C4-2B (cell line): ENCODE measurements at regions not wholly inside any gene's neighbourhood (a gene's known extent, or its start where the extent isn't known, plus 50 kb on each side); places are given as distances from the start of the nearest gene placed in this dataset.

Source experiments
- H3K27ac ChIP-seq: fragments of 450-650 bp; 2 replicates; pipeline ENCODE4 v1.5.1; 2017
- ZFX ChIP-seq: fragments of 450-650 bp; IDR thresholded peaks from 2 replicates; pipeline ENCODE4 v1.6.1; 2017
- TF ChIP-seq, protein P1 (sequence below): fragments of 450-650 bp; conservative IDR thresholded peaks from 2 replicates; pipeline ENCODE4 v1.5.1; 2017; ENCODE audit warnings: mild to moderate bottlenecking

DNA sequence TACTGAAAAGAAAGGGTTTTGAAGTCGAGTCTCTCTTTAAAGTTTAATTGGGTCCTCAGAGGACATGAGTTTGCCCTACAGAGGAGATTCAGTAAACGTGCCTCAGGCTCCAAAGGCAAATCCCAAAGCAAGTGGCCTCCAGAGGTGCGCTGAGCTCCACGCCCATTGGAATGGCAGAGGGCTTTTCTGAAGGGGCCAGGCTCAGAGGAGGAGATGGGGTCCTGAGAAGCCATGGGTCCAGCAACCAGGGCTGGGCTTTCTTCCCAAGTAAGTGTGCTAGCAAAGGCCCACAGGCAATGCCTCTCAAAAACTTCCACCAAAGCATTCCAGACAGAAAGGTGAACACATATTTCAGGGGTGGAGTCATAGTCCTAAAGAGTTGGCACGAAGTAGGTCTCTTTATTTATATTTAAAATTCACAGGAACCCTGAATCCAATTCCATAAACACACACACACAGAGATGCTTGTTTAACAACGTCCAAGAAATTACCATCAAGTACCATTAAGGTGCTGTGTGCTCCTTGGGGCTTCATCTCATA is 93.0 kb upstream of the SH3BP4 start:
- no peak for TF ChIP-seq ZFX
- TF ChIP-seq, protein P1, sequence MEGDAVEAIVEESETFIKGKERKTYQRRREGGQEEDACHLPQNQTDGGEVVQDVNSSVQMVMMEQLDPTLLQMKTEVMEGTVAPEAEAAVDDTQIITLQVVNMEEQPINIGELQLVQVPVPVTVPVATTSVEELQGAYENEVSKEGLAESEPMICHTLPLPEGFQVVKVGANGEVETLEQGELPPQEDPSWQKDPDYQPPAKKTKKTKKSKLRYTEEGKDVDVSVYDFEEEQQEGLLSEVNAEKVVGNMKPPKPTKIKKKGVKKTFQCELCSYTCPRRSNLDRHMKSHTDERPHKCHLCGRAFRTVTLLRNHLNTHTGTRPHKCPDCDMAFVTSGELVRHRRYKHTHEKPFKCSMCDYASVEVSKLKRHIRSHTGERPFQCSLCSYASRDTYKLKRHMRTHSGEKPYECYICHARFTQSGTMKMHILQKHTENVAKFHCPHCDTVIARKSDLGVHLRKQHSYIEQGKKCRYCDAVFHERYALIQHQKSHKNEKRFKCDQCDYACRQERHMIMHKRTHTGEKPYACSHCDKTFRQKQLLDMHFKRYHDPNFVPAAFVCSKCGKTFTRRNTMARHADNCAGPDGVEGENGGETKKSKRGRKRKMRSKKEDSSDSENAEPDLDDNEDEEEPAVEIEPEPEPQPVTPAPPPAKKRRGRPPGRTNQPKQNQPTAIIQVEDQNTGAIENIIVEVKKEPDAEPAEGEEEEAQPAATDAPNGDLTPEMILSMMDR = no peak
- no peak overlapping the region for H3K27ac ChIP-seq

DNA sequence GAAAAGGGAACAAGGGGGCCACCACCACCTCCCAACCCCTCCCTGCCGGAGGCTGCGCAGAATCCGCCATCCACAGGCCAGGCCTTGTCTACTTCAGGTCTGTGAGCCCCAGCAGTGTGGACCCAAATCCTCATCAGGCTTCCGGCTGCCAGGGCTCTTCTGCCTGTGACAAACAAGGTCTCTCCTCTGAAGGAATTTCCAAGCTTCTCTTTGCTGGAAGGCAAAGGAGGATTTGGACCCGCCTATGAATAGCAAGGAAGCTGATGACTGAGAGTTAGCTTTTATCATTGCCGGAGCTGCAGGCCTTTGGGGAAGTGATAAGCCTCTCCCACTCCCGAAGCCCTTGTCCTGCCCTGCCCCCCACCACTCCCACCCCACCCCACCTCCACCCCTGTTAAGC is 93.7 kb upstream of the SH3BP4 start:
- H3K27ac ChIP-seq = no peak overlapping the region
- TF ChIP-seq ZFX = no peak
- TF ChIP-seq, protein P1 = no peak

- no peak overlapping the region for H3K27ac ChIP-seq
- TF ChIP-seq ZFX = no peak
- TF ChIP-seq, protein P1 = no peak
These were observed 98.1 kb upstream of the SH3BP4 start for GRCh38 chr2:234853729-234854128.

GRCh38 chr2:234852941-234853340 is 98.9 kb upstream of the SH3BP4 start:
- no peak for TF ChIP-seq ZFX
- TF ChIP-seq, protein P1 = no peak
- H3K27ac ChIP-seq = no peak overlapping the region

DNA sequence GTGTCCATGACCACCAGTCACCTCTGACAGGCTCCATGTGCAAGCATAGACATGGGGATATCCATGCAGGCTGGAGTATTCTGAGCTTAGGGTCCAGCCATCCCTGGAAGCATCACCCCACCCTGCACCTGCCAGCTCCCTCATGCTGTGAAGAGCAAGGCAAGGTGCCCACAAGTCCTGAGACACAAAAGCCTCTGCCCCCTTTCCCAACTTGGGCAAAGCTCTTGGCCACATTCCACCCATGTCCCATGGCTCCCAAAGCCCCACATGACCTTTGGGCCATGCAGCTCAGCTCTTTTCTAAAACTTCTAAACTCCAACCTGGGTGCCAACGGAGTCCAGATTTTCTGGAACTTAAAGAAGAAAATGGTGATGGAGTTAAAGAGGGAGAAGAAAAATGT is 99.8 kb upstream of the SH3BP4 start:
- no peak overlapping the region for H3K27ac ChIP-seq
- TF ChIP-seq, protein P1 = no peak
- TF ChIP-seq ZFX = no peak

DNA sequence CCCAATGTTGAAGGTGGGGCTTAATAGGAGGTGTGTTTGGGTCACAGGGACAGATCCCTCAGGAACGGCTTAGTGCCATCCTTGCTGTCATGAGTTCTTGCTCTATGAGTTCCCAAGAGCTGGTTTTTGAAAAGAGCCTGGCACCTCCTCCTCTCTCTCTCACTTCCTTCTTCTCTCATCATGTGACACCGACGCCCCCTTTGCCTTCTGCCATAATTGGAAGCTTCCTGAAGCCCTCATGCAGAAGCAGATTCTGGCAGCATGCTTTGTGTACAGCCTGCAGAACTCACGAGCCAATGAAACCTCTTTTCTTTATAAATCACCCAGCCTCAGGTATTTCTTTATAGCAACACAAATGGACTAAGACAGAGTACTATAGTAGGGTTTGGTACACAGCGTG is 100.4 kb upstream of the SH3BP4 start:
- TF ChIP-seq, protein P1 = no peak
- TF ChIP-seq ZFX = no peak
- H3K27ac ChIP-seq = no peak overlapping the region

- H3K27ac ChIP-seq = no peak overlapping the region
- TF ChIP-seq ZFX = no peak
- TF ChIP-seq, protein P1 = no peak
These were observed 101.0 kb upstream of the SH3BP4 start for GRCh38 chr2:234850818-234851217.
